Hematopoietic multipotent progenitor cell (in vitro differentiated cells): ENCODE measurements at regions not wholly inside any gene's neighbourhood (a gene's known extent, or its start where the extent isn't known, plus 50 kb on each side); places are given as distances from the start of the nearest gene placed in this dataset.
"Not testable (repeated sequence)": the region's sequence is repeated elsewhere in the genome, so short reads cannot be mapped to it uniquely, and the experiment has no call there.

ENCODE experiments used
- DNase-seq, 3 donors: peaks; one replicate each; pipeline ENCODE4 v3.0.0-alpha.2; 2011 to 2015; ENCODE audit warnings: low read depth in 2 of 3, low spot score in 2 of 3

DNA sequence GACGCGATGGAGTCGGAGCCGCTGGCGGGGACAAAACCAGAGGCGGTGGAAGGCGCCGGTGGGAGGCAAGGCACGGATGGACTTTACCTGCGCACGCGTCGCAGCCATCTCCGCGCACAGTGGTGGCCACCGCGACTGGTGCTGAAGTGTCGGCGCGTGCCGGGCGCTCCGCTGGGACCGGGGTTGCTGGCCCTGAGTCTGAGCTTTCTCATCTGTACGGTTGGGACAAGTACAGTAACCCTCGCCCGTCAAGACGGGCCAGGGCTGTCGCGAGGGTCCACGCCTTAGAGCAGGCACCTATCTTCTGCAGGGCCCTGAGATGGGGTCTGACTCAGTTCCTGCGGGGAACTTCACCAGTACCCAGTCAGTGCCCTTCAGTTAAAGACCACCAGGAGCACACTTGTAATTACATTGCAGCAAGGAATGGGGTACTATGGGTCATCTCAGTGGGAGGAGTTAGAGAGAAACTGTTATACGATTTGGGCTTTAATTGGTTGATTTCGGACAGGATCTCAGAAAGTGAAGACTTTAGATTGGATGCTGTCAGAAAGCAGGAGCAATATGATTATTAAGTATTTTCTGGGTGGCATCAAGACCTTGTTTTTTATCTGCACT, 385.6 kb downstream of the SPATA31A6 start:
- DNase-seq = not testable (repeated sequence)

DNA sequence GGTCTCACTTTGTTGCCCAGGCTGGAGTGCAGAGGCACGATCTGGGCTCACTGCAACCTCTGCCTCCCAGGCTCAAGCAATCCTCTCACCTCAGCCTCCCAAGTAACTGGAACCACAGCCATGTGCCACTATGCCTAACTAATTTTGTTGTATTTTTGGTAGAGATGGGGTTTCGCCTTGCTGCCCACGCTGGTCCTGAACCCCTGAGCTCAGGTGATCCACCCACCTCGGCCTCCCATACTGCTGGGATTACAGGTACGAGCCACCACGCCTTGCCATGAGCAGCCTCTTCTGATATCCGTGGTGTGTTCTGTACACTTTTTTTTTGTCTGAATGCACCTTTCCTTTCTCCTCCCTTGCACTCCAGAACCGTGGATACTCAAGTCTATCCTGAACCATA, 394.4 kb downstream of the SPATA31A6 start:
- DNase-seq = not testable (repeated sequence)
